Neural cell (in vitro differentiated cells): ENCODE measurements at regions not wholly inside any gene's neighbourhood (a gene's known extent, or its start where the extent isn't known, plus 50 kb on each side); places are given as distances from the start of the nearest gene placed in this dataset.

Source experiments
- H2AFZ ChIP-seq: fragments of 200-600, 300-800 bp; sonication (generic), shearing (Covaris generic); 2 replicates; pipeline ENCODE4 v1.6.0; 2014; ENCODE audit warnings: low read depth, mild to moderate bottlenecking, antibody characterized with exemption, low read length, moderate library complexity
- H3F3A ChIP-seq: fragments of 200-600 bp; shearing (Covaris generic); 2 replicates; pipeline ENCODE4 v1.6.1; 2016; ENCODE audit warnings: mild to moderate bottlenecking, moderate library complexity, mixed read lengths, antibody characterized with exemption, low read length; ENCODE audit not compliant: insufficient read depth, poor library complexity, severe bottlenecking
- H3K27ac ChIP-seq: fragments of 200-600, 300-800 bp; sonication (generic), shearing (Covaris generic); 2 replicates; pipeline ENCODE4 v1.5.1; 2014; ENCODE audit warnings: mild to moderate bottlenecking, low read length, moderate library complexity
- H3K27me3 ChIP-seq: fragments of 300-800, 200-600 bp; sonication (generic), shearing (Covaris generic); 2 replicates; pipeline ENCODE4 v1.6.0; 2014; ENCODE audit warnings: mild to moderate bottlenecking, low read depth, low read length, moderate library complexity; ENCODE audit not compliant: insufficient read depth
- H3K36me3 ChIP-seq: fragments of 300-800, 200-600 bp; sonication (generic), shearing (Covaris generic); 2 replicates; pipeline ENCODE4 v1.5.1; 2014; ENCODE audit warnings: mild to moderate bottlenecking, antibody characterized with exemption, low read length, moderate library complexity; ENCODE audit not compliant: insufficient read depth
- H3K4me2 ChIP-seq: fragments of 300-800, 200-600 bp; sonication (generic), shearing (Covaris generic); 2 replicates; pipeline ENCODE4 v1.6.0; 2014; ENCODE audit warnings: mild to moderate bottlenecking, low read length
- H3K4me3 ChIP-seq: fragments of 300-800, 200-600 bp; sonication (generic), shearing (Covaris generic); 2 replicates; pipeline ENCODE4 v1.5.1; 2014; ENCODE audit warnings: mild to moderate bottlenecking, low read length, moderate library complexity
- H3K79me2 ChIP-seq: fragments of 200-600 bp; shearing (Covaris generic); replicated peaks from 2 replicates; pipeline ENCODE4 v1.6.0; 2014; ENCODE audit warnings: mild to moderate bottlenecking, low read length, moderate library complexity; ENCODE audit not compliant: insufficient read depth
- H3K9ac ChIP-seq: fragments of 300-800, 200-600 bp; sonication (generic), shearing (Covaris generic); 2 replicates; pipeline ENCODE4 v1.6.1; 2016; ENCODE audit warnings: mild to moderate bottlenecking, low read length, mixed read lengths
- H3K9me2 ChIP-seq: fragments of 200-600 bp; shearing (Covaris generic); 2 replicates; pipeline ENCODE4 v1.6.1; 2016; ENCODE audit warnings: mild to moderate bottlenecking, low read length, mixed read lengths; ENCODE audit not compliant: insufficient read depth
- H3K9me3 ChIP-seq: fragments of 200-600, 300-800 bp; sonication (generic), shearing (Covaris generic); 2 replicates; pipeline ENCODE4 v1.6.1; 2016; ENCODE audit warnings: mild to moderate bottlenecking, mixed run types, low read length, moderate library complexity, mixed read lengths
- H4K20me1 ChIP-seq: fragments of 200-600 bp; shearing (Covaris generic); 2 replicates; pipeline ENCODE4 v1.6.1; 2016; ENCODE audit warnings: mild to moderate bottlenecking, mixed run types; ENCODE audit not compliant: insufficient read depth
- EP300 ChIP-seq: fragments of 450-650 bp; conservative IDR thresholded peaks from 2 replicates; pipeline ENCODE4 v1.6.1; 2014; ENCODE audit warnings: antibody characterized with exemption, mild to moderate bottlenecking, moderate library complexity; ENCODE audit not compliant: poor library complexity, severe bottlenecking
- EZH2 ChIP-seq: fragments of 200-600, 300-800 bp; shearing (Covaris generic), sonication (generic); IDR thresholded peaks from 2 replicates; pipeline ENCODE4 v1.6.1; 2014; ENCODE audit warnings: antibody characterized with exemption, low read length, borderline replicate concordance, mild to moderate bottlenecking; ENCODE audit not compliant: insufficient read depth, poor library complexity, severe bottlenecking
- MXI1 ChIP-seq: fragments of 450-650 bp; conservative IDR thresholded peaks from 2 replicates; pipeline ENCODE4 v1.6.1; 2014; ENCODE audit warnings: antibody characterized with exemption, mild to moderate bottlenecking; ENCODE audit not compliant: poor library complexity, severe bottlenecking
- POLR2AphosphoS5 ChIP-seq: IDR thresholded peaks from 2 replicates; pipeline ENCODE4 v1.6.1; 2012
- RAD21 ChIP-seq: fragments of 450-650 bp; conservative IDR thresholded peaks from 2 replicates; pipeline ENCODE4 v1.6.1; 2014; ENCODE audit warnings: antibody characterized with exemption, mild to moderate bottlenecking, moderate library complexity
- SMC3 ChIP-seq: fragments of 450-650 bp; conservative IDR thresholded peaks from 2 replicates; pipeline ENCODE4 v1.6.1; 2014; ENCODE audit warnings: antibody characterized with exemption, mild to moderate bottlenecking, moderate library complexity; ENCODE audit not compliant: poor library complexity
- TAF1 ChIP-seq: IDR thresholded peaks from 2 replicates; pipeline ENCODE4 v1.6.1; 2012; ENCODE audit warnings: low read depth
- TF ChIP-seq, protein P1 (sequence below): IDR thresholded peaks from 2 replicates; pipeline ENCODE4 v1.6.1; 2012; ENCODE audit warnings: borderline replicate concordance
- TF ChIP-seq, protein P2 (sequence below): fragments of 450-650 bp; IDR thresholded peaks from 2 replicates; pipeline ENCODE4 v1.5.1; 2014; ENCODE audit warnings: antibody characterized with exemption, mild to moderate bottlenecking, moderate library complexity; ENCODE audit not compliant: poor library complexity, severe bottlenecking

DNA sequence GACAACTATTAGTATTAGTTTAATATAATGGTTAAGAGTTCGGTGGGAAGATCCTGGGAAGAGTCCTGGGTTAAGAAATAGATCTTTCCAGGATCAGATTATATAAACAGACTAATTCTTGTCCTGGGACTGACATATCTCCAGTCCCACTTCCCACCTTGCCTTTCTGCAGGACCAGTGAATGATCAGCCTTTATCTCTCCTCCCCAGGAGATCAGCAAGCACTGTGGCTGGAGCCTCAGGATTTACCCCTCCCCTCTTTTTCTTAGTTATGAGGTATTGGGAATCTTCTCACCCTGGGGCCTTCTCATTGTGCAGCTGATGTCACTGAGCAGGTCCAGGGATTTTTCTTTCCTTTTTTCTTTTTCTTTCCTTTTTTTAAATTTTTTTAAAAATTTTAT, 135.7 kb upstream of the UMPS start:
- Histone ChIP-seq H3F3A (no peaks in the 10 kb centered on the region), H2AFZ (no peak overlapping the region), H3K79me2 (no peaks in the 10 kb centered on the region), H3K36me3 (no peaks in the 10 kb centered on the region), H4K20me1 (no peaks in the 10 kb centered on the region), H3K27me3 (no peaks in the 10 kb centered on the region), H3K4me2 (no peak overlapping the region), H3K9ac (no peak overlapping the region), H3K27ac (no peak overlapping the region), H3K4me3 (no peak overlapping the region), H3K9me3 (no peaks in the 10 kb centered on the region), H3K9me2 (no peaks in the 10 kb centered on the region)
- no peak for TF ChIP-seq EZH2
- TF ChIP-seq POLR2AphosphoS5, result no peak
- TF ChIP-seq MXI1, result no peak
- TF ChIP-seq TAF1, result no peak

DNA sequence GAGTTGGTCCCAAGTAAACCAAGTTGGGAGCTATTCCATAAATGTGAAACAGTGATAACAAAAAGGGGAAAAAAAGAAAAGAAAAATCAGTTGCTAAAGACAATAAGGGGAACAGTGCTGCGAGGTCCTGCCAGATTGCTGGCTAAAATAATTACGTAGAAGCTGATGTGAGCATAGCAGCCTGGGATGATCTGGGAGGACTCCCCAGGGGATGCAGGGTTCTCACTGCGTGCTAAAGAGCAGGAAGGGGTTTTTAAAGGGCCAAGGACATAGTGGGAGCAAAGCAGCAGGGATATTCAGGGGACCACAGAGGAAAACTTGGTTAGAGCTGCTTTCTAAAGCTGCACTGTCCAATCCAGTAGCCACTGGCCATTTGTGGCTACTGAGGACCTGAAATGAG, 133.0 kb upstream of the UMPS start:
- Histone ChIP-seq H3K9me3 (no peaks in the 10 kb centered on the region), H3K4me2 (no peak overlapping the region), H3K4me3 (no peak overlapping the region), H3K27me3 (no peaks in the 10 kb centered on the region), H2AFZ (no peak overlapping the region), H4K20me1 (no peaks in the 10 kb centered on the region), H3K9me2 (no peaks in the 10 kb centered on the region), H3K27ac (no peak overlapping the region), H3F3A (no peaks in the 10 kb centered on the region), H3K36me3 (no peaks in the 10 kb centered on the region), H3K79me2 (no peaks in the 10 kb centered on the region), H3K9ac (no peak overlapping the region)
- no peak for TF ChIP-seq SMC3
- TF ChIP-seq EP300, result no peak
- no peak for TF ChIP-seq RAD21

DNA sequence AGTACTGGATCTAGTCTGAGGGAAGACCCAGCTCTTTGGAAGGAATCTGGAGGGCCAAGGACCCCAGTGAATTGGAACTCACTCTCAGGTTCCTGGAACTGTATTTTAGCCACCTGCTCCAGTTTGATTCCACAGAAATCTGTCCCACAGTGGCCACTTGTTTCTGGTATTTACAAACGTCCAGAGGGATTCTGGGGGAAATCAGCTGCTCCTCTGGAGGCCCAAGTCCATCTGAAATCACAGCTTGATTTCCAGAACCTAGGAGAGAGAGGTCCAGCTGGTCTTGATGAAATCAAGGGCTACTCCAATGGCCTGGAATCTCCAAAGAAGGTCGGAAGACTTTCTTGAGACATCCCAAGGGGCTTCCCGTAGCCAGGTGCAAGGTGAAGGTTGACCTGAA, 132.3 kb upstream of the UMPS start:
- H3K4me3 ChIP-seq, result no peak overlapping the region
- no peak overlapping the region for H3K27ac ChIP-seq
- no peaks in the 10 kb centered on the region for H3K79me2 ChIP-seq
- H3K9me3 ChIP-seq, result no peaks in the 10 kb centered on the region
- no peaks in the 10 kb centered on the region for H3K9me2 ChIP-seq
- no peaks in the 10 kb centered on the region for H3K36me3 ChIP-seq
- no peak overlapping the region for H3K9ac ChIP-seq
- no peaks in the 10 kb centered on the region for H4K20me1 ChIP-seq
- no peaks in the 10 kb centered on the region for H3F3A ChIP-seq
- H3K27me3 ChIP-seq, result no peaks in the 10 kb centered on the region
- H3K4me2 ChIP-seq, result no peak overlapping the region
- no peak overlapping the region for H2AFZ ChIP-seq
- TF ChIP-seq RAD21, result no peak

DNA sequence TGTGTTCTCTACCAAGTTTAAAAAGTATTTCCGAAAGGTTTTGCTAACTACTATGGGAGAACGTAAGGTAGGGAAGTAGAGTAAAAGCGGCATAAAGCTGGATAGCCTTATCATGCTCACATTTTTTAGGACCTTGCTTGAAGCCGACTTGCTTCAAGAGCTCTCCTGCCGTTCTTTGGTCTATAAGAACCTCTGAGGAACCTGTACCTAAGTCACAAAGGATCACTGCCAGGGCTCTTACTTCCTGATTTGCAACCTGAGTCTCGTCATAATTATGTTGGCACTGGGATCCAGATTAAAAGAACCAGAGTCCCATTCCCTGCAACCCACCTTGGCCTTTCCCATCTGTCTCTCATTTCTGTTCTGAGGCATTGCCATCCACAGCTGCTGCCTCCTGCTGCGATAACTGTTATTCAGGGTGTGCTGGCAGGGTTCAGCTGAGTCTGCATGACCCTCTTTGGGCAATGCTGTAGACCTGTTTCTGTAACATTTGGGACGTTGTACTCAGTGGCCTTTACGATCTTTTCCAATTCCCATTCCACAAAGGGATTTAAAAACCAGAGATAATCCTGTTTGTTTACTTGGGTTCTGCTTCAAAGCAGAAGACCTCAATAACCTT, 131.0 kb upstream of the UMPS start:
- Histone ChIP-seq H3K36me3 (no peaks in the 10 kb centered on the region), H3K79me2 (no peaks in the 10 kb centered on the region), H3K9me3 (no peaks in the 10 kb centered on the region), H3K27me3 (no peaks in the 10 kb centered on the region), H3K27ac (no peak overlapping the region), H3K4me3 (no peak overlapping the region), H3K9me2 (no peaks in the 10 kb centered on the region), H4K20me1 (no peaks in the 10 kb centered on the region), H2AFZ (no peak overlapping the region), H3K9ac (no peak overlapping the region), H3K4me2 (no peak overlapping the region), H3F3A (no peaks in the 10 kb centered on the region)
- no peak for TF ChIP-seq RAD21
- TF ChIP-seq TAF1, result no peak
- no peak for TF ChIP-seq POLR2AphosphoS5
- TF ChIP-seq EZH2, result no peak
- no peak for TF ChIP-seq SMC3
- TF ChIP-seq, protein P1, sequence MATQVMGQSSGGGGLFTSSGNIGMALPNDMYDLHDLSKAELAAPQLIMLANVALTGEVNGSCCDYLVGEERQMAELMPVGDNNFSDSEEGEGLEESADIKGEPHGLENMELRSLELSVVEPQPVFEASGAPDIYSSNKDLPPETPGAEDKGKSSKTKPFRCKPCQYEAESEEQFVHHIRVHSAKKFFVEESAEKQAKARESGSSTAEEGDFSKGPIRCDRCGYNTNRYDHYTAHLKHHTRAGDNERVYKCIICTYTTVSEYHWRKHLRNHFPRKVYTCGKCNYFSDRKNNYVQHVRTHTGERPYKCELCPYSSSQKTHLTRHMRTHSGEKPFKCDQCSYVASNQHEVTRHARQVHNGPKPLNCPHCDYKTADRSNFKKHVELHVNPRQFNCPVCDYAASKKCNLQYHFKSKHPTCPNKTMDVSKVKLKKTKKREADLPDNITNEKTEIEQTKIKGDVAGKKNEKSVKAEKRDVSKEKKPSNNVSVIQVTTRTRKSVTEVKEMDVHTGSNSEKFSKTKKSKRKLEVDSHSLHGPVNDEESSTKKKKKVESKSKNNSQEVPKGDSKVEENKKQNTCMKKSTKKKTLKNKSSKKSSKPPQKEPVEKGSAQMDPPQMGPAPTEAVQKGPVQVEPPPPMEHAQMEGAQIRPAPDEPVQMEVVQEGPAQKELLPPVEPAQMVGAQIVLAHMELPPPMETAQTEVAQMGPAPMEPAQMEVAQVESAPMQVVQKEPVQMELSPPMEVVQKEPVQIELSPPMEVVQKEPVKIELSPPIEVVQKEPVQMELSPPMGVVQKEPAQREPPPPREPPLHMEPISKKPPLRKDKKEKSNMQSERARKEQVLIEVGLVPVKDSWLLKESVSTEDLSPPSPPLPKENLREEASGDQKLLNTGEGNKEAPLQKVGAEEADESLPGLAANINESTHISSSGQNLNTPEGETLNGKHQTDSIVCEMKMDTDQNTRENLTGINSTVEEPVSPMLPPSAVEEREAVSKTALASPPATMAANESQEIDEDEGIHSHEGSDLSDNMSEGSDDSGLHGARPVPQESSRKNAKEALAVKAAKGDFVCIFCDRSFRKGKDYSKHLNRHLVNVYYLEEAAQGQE, result no peak
- no peak for TF ChIP-seq EP300
- TF ChIP-seq MXI1, result no peak
- TF ChIP-seq, protein P2, sequence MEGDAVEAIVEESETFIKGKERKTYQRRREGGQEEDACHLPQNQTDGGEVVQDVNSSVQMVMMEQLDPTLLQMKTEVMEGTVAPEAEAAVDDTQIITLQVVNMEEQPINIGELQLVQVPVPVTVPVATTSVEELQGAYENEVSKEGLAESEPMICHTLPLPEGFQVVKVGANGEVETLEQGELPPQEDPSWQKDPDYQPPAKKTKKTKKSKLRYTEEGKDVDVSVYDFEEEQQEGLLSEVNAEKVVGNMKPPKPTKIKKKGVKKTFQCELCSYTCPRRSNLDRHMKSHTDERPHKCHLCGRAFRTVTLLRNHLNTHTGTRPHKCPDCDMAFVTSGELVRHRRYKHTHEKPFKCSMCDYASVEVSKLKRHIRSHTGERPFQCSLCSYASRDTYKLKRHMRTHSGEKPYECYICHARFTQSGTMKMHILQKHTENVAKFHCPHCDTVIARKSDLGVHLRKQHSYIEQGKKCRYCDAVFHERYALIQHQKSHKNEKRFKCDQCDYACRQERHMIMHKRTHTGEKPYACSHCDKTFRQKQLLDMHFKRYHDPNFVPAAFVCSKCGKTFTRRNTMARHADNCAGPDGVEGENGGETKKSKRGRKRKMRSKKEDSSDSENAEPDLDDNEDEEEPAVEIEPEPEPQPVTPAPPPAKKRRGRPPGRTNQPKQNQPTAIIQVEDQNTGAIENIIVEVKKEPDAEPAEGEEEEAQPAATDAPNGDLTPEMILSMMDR, result no peak
